ENCODE measurements at regions not wholly inside any gene's neighbourhood (a gene's known extent, or its start where the extent isn't known, plus 50 kb on each side); places are given as distances from the start of the nearest gene placed in this dataset.

GRCh38 chr2:237165405-237166276 lies 80.0 kb downstream of the COPS8 start:
- H3K4me1 ChIP-seq (ENCODE audit: low read depth), result no peaks in the 10 kb centered on the region
- H3K36me3 ChIP-seq, result no peaks in the 10 kb centered on the region
- H3K27ac ChIP-seq, result no peak overlapping the region
- no peak overlapping the region for H3K4me3 ChIP-seq
- peak; percentile 72 for TF ChIP-seq CTCF (IDR thresholded peaks at IDR 0.05; ENCODE audit: low read depth, low read length)
- peak; percentile 54 to 67 for DNase-seq (ENCODE audit: low read depth in 1 of 2, low spot score in 1 of 2)
- H3K27me3 ChIP-seq, result no peaks in the 10 kb centered on the region
- no peaks in the 10 kb centered on the region for H3K9me3 ChIP-seq (ENCODE audit: low read depth)

- Histone ChIP-seq H3K4me1 (ENCODE audit: low read depth) (no peaks in the 10 kb centered on the region), H3K27me3 (no peaks in the 10 kb centered on the region), H3K27ac (no peak overlapping the region), H3K9me3 (ENCODE audit: low read depth) (no peaks in the 10 kb centered on the region), H3K36me3 (no peaks in the 10 kb centered on the region), H3K4me3 (no peak overlapping the region)
- TF ChIP-seq CTCF (IDR thresholded peaks at IDR 0.05; ENCODE audit: low read depth, low read length), result no peak
- DNase-seq (ENCODE audit: low read depth in 1 of 2, low spot score in 1 of 2), result no peak
Observed at GRCh38 chr2:237167038-237167437, 81.3 kb downstream of the COPS8 start.

- no peaks in the 10 kb centered on the region for H3K4me1 ChIP-seq (ENCODE audit: low read depth)
- H3K36me3 ChIP-seq, result no peaks in the 10 kb centered on the region
- no peaks in the 10 kb centered on the region for H3K27me3 ChIP-seq
- no peak overlapping the region for H3K27ac ChIP-seq
- no peak for DNase-seq (ENCODE audit: low read depth in 1 of 2, low spot score in 1 of 2)
- H3K9me3 ChIP-seq (ENCODE audit: low read depth), result no peaks in the 10 kb centered on the region
- no peak for TF ChIP-seq CTCF (IDR thresholded peaks at IDR 0.05; ENCODE audit: low read depth, low read length)
- no peak overlapping the region for H3K4me3 ChIP-seq
Observed at GRCh38 chr2:237167934-237168333, 82.2 kb downstream of the COPS8 start.

- Histone ChIP-seq H3K36me3 (no peaks in the 10 kb centered on the region), H3K4me3 (no peak overlapping the region), H3K27ac (no peak overlapping the region), H3K4me1 (ENCODE audit: low read depth) (no peaks in the 10 kb centered on the region), H3K9me3 (ENCODE audit: low read depth) (no peaks in the 10 kb centered on the region), H3K27me3 (no peaks in the 10 kb centered on the region)
- TF ChIP-seq CTCF (IDR thresholded peaks at IDR 0.05; ENCODE audit: low read depth, low read length), result no peak
- DNase-seq (ENCODE audit: low read depth in 1 of 2, low spot score in 1 of 2), result no peak
Observed at GRCh38 chr2:237170020-237170419, 84.3 kb downstream of the COPS8 start.

GRCh38 chr2:237171396-237171795 lies 85.7 kb downstream of the COPS8 start:
- H3K27ac ChIP-seq, result no peak overlapping the region
- DNase-seq (ENCODE audit: low read depth in 1 of 2, low spot score in 1 of 2), result peak in 1 of 2 donors; percentile 97

More at GRCh38 chr2:237171396-237171795, 85.7 kb downstream of the COPS8 start:
- no peaks in the 10 kb centered on the region for H3K4me1 ChIP-seq (ENCODE audit: low read depth)
- no peaks in the 10 kb centered on the region for H3K36me3 ChIP-seq
- H3K9me3 ChIP-seq (ENCODE audit: low read depth), result no peaks in the 10 kb centered on the region
- peak; percentile 47 for TF ChIP-seq CTCF (IDR thresholded peaks at IDR 0.05; ENCODE audit: low read depth, low read length)
- H3K4me3 ChIP-seq, result no peak overlapping the region
- H3K27me3 ChIP-seq, result no peaks in the 10 kb centered on the region

Data from cardiac muscle cell (in vitro differentiated cells and primary cell).